ENCODE measurements at regions not wholly inside any gene's neighbourhood (a gene's known extent, or its start where the extent isn't known, plus 50 kb on each side); places are given as distances from the start of the nearest gene placed in this dataset.

GRCh38 chr16:26752166-26752565 is 314.6 kb upstream of the C16orf82 start:
- no peaks in the 10 kb centered on the region for H3K4me1 ChIP-seq
- no peaks in the 10 kb centered on the region for H3K27me3 ChIP-seq
- TF ChIP-seq, protein P1, sequence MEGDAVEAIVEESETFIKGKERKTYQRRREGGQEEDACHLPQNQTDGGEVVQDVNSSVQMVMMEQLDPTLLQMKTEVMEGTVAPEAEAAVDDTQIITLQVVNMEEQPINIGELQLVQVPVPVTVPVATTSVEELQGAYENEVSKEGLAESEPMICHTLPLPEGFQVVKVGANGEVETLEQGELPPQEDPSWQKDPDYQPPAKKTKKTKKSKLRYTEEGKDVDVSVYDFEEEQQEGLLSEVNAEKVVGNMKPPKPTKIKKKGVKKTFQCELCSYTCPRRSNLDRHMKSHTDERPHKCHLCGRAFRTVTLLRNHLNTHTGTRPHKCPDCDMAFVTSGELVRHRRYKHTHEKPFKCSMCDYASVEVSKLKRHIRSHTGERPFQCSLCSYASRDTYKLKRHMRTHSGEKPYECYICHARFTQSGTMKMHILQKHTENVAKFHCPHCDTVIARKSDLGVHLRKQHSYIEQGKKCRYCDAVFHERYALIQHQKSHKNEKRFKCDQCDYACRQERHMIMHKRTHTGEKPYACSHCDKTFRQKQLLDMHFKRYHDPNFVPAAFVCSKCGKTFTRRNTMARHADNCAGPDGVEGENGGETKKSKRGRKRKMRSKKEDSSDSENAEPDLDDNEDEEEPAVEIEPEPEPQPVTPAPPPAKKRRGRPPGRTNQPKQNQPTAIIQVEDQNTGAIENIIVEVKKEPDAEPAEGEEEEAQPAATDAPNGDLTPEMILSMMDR (IDR thresholded peaks at IDR 0.05; ENCODE audit: low read depth, low read length): no peak
- no peaks in the 10 kb centered on the region for H3K9me3 ChIP-seq
- H3K36me3 ChIP-seq: no peaks in the 10 kb centered on the region
- DNase-seq: no peak
- no peak overlapping the region for H3K4me3 ChIP-seq (ENCODE audit: low read depth, low read length)

DNA sequence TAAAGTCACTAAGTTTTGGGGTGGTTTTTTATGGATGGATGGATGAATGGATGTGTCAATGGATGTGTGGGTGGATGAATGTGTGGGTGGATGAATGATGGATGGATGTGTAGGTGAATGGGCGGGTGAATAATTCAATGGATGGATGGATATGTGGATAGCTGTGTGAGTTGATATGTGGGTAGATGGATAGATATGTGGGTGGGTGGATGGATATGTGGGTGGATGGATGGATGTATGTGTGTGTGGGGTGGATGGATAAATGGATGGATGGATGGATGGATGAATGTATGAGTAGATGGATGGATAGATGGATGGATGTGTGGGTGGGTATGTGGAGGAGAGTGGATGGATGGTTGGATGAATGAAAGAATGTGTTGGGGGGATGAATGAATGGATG is 310.1 kb upstream of the C16orf82 start:
- Histone ChIP-seq H3K4me3 (ENCODE audit: low read depth, low read length) (no peak overlapping the region), H3K4me1 (no peaks in the 10 kb centered on the region), H3K36me3 (no peaks in the 10 kb centered on the region), H3K9me3 (no peaks in the 10 kb centered on the region), H3K27me3 (no peaks in the 10 kb centered on the region)
- TF ChIP-seq, protein P1 (IDR thresholded peaks at IDR 0.05; ENCODE audit: low read depth, low read length): no peak
- no peak for DNase-seq

GRCh38 chr16:26762594-26762993 is 304.1 kb upstream of the C16orf82 start:
- Histone ChIP-seq H3K36me3 (no peaks in the 10 kb centered on the region), H3K27me3 (no peaks in the 10 kb centered on the region), H3K4me1 (no peaks in the 10 kb centered on the region), H3K9me3 (no peaks in the 10 kb centered on the region), H3K4me3 (ENCODE audit: low read depth, low read length) (no peak overlapping the region)
- DNase-seq: no peak
- TF ChIP-seq, protein P1 (IDR thresholded peaks at IDR 0.05; ENCODE audit: low read depth, low read length): no peak

GRCh38 chr16:26765087-26765486 is 301.6 kb upstream of the C16orf82 start:
- Histone ChIP-seq H3K9me3 (no peaks in the 10 kb centered on the region), H3K4me3 (ENCODE audit: low read depth, low read length) (no peak overlapping the region), H3K27me3 (no peaks in the 10 kb centered on the region), H3K4me1 (no peaks in the 10 kb centered on the region), H3K36me3 (no peaks in the 10 kb centered on the region)
- TF ChIP-seq, protein P1 (IDR thresholded peaks at IDR 0.05; ENCODE audit: low read depth, low read length): no peak
- DNase-seq: no peak

GRCh38 chr16:26768385-26769010 is 298.2 kb upstream of the C16orf82 start:
- Histone ChIP-seq H3K4me1 (no peaks in the 10 kb centered on the region), H3K36me3 (no peaks in the 10 kb centered on the region), H3K4me3 (ENCODE audit: low read depth, low read length) (no peak overlapping the region), H3K9me3 (no peaks in the 10 kb centered on the region; the same call in 1 of the 2 replicates), H3K27me3 (no peaks in the 10 kb centered on the region)
- no peak for DNase-seq
- TF ChIP-seq, protein P1 (IDR thresholded peaks at IDR 0.05; ENCODE audit: low read depth, low read length): no peak

GRCh38 chr16:26770547-26770946 is 296.2 kb upstream of the C16orf82 start:
- H3K4me3 ChIP-seq (ENCODE audit: low read depth, low read length): no peak overlapping the region

More at GRCh38 chr16:26770547-26770946, 296.2 kb upstream of the C16orf82 start:
- no peaks in the 10 kb centered on the region for H3K27me3 ChIP-seq
- H3K4me1 ChIP-seq: no peaks in the 10 kb centered on the region
- H3K9me3 ChIP-seq: no peaks in the 10 kb centered on the region; the same call in 1 of the 2 replicates
- TF ChIP-seq, protein P1 (IDR thresholded peaks at IDR 0.05; ENCODE audit: low read depth, low read length): no peak
- H3K36me3 ChIP-seq: no peaks in the 10 kb centered on the region
- DNase-seq: no peak
